ENCODE measurements at regions not wholly inside any gene's neighbourhood (a gene's known extent, or its start where the extent isn't known, plus 50 kb on each side); places are given as distances from the start of the nearest gene placed in this dataset.

- no peak for DNase-seq (ENCODE audit: low spot score)
- Mint-ChIP-seq H3K36me3 (ENCODE audit: low read depth) (no peaks in the 10 kb centered on the region), H3K9me3 (ENCODE audit: low read depth) (no peaks in the 10 kb centered on the region), H3K27me3 (ENCODE audit: low read depth) (peaks cover 2% of the 10 kb centered on the region), H3K4me3 (ENCODE audit: unreplicated experiment) (no peak overlapping the region), H3K27ac (ENCODE audit: unreplicated experiment) (no peak overlapping the region), H3K4me1 (ENCODE audit: low read depth) (no peaks in the 10 kb centered on the region)
- no peak for TF ChIP-seq CTCF (IDR thresholded peaks at IDR 0.05)
These were observed 90.8 kb downstream of the NAA11 start for GRCh38 chr4:79235095-79235494.

DNA sequence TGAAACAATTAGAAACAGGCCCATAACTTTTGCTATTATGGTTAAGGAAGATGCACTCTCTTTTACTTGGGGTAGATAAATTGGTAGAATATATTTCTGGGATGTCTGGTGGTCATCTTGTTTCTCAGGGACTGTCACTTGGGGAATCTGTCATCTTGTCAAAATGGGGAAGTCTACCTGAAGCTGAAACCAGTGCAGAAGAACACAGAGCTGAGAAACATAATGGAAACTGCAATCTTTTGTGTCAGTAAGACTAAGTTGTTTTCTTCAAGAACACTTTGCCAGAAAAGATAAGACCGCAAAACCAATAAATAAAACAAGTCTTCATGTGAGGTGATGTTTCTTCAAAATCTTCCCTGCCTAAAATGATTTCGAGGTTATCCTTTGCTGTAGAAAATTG lies 92.0 kb downstream of the NAA11 start:
- Mint-ChIP-seq H3K27me3 (ENCODE audit: low read depth) (peaks cover 2% of the 10 kb centered on the region), H3K27ac (ENCODE audit: unreplicated experiment) (no peak overlapping the region), H3K4me3 (ENCODE audit: unreplicated experiment) (no peak overlapping the region), H3K4me1 (ENCODE audit: low read depth) (no peaks in the 10 kb centered on the region), H3K36me3 (ENCODE audit: low read depth) (no peaks in the 10 kb centered on the region), H3K9me3 (ENCODE audit: low read depth) (no peaks in the 10 kb centered on the region)
- DNase-seq (ENCODE audit: low spot score): no peak
- TF ChIP-seq CTCF (IDR thresholded peaks at IDR 0.05): no peak

DNA sequence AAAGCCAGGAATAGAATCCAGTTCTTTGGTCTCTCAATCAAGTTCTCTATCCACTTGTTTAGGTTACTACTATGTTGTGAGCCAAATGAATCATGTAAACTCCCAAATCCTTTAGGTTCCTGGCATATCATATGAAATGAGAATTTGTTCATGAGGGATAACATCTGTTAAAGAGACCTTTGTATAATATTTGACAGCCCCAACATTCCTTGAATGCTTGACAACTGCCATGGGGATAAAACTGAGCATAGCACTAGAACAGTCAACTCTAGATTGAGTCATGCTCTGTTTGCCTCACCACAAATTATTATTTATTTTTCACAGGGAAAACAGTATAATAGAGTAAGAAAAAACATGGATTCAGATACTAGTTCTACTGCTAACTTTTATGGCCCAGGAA lies 93.3 kb downstream of the NAA11 start:
- Mint-ChIP-seq H3K36me3 (ENCODE audit: low read depth) (no peaks in the 10 kb centered on the region), H3K4me1 (ENCODE audit: low read depth) (no peaks in the 10 kb centered on the region), H3K4me3 (ENCODE audit: unreplicated experiment) (no peak overlapping the region), H3K27me3 (ENCODE audit: low read depth) (peaks cover 2% of the 10 kb centered on the region), H3K9me3 (ENCODE audit: low read depth) (no peaks in the 10 kb centered on the region), H3K27ac (ENCODE audit: unreplicated experiment) (no peak overlapping the region)
- no peak for TF ChIP-seq CTCF (IDR thresholded peaks at IDR 0.05)
- no peak for DNase-seq (ENCODE audit: low spot score)

DNA sequence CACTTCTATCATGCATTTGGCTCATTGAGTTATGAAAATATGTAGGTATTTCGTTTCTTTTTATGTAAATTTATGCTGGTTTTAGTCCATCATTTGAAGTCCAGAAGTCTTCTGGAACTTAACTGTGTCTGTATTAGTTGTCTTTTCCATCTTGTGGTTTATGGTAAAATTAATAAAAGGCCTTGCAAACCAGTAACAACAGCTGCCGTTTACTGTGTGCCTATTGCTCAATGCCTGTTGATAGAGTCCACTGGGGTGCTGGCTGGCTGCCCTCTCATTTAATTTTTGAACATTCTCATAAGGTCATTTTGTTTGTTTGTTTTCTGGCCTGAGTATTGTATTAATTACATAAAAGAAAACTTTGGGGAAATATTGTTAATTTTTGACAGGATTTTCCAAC lies 98.0 kb downstream of the NAA11 start:
- H3K36me3 Mint-ChIP-seq (ENCODE audit: low read depth): no peaks in the 10 kb centered on the region
- no peak overlapping the region for H3K27ac Mint-ChIP-seq (ENCODE audit: unreplicated experiment)
- peaks cover 7% of the 10 kb centered on the region for H3K9me3 Mint-ChIP-seq (ENCODE audit: low read depth)
- TF ChIP-seq CTCF (IDR thresholded peaks at IDR 0.05): no peak
- no peak overlapping the region for H3K4me3 Mint-ChIP-seq (ENCODE audit: unreplicated experiment)
- no peak for DNase-seq (ENCODE audit: low spot score)
- peaks cover 2% of the 10 kb centered on the region for H3K27me3 Mint-ChIP-seq (ENCODE audit: low read depth)
- H3K4me1 Mint-ChIP-seq (ENCODE audit: low read depth): no peaks in the 10 kb centered on the region

DNA sequence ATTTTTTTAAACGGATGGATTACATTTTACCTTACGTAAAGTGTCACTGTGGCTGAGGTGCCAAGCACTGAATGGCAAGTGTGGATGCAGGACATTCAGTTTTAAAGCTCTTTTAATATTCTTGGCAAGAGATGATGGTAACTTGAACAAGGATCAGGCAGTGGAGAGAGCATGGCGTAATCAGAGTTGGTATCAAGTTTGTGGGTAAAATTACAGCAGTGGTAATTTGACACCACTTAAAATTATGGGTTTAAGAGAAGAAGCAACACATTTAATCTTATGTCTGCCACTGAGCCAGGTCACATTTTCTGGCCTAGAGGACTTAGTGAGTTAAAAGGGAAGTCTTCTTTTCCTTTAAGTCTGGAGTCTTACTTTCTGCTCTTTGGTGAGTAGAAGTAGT lies 100.5 kb downstream of the NAA11 start:
- no peak for TF ChIP-seq CTCF (IDR thresholded peaks at IDR 0.05)
- no peaks in the 10 kb centered on the region for H3K36me3 Mint-ChIP-seq (ENCODE audit: low read depth)
- H3K4me1 Mint-ChIP-seq (ENCODE audit: low read depth): no peaks in the 10 kb centered on the region
- no peak overlapping the region for H3K4me3 Mint-ChIP-seq (ENCODE audit: unreplicated experiment)
- H3K9me3 Mint-ChIP-seq (ENCODE audit: low read depth): peaks cover 7% of the 10 kb centered on the region
- no peaks in the 10 kb centered on the region for H3K27me3 Mint-ChIP-seq (ENCODE audit: low read depth)
- H3K27ac Mint-ChIP-seq (ENCODE audit: unreplicated experiment): no peak overlapping the region
- DNase-seq (ENCODE audit: low spot score): no peak
